ENCODE measurements at regions not wholly inside any gene's neighbourhood (a gene's known extent, or its start where the extent isn't known, plus 50 kb on each side); places are given as distances from the start of the nearest gene placed in this dataset.

DNA sequence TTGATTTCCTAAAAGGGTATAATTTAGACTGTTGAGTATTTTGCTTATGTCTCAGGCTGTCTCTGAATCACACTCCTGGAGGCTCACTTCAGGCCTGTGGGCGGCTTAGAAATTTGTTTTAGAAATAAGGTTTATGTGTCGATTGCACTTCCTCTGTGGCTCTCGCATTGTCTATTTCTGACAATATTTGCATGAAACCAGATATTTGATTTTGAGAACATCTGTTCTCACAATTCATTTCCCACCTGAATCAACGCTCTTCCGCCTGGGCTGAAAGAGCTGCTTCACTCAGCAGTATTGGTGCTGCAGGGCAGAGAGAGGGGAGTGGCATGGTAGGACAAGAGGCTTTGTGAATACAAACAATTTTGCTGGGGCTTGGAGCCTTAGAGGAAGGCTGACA lies 262.0 kb downstream of the ADRA2A start:
- TF ChIP-seq, protein P1, sequence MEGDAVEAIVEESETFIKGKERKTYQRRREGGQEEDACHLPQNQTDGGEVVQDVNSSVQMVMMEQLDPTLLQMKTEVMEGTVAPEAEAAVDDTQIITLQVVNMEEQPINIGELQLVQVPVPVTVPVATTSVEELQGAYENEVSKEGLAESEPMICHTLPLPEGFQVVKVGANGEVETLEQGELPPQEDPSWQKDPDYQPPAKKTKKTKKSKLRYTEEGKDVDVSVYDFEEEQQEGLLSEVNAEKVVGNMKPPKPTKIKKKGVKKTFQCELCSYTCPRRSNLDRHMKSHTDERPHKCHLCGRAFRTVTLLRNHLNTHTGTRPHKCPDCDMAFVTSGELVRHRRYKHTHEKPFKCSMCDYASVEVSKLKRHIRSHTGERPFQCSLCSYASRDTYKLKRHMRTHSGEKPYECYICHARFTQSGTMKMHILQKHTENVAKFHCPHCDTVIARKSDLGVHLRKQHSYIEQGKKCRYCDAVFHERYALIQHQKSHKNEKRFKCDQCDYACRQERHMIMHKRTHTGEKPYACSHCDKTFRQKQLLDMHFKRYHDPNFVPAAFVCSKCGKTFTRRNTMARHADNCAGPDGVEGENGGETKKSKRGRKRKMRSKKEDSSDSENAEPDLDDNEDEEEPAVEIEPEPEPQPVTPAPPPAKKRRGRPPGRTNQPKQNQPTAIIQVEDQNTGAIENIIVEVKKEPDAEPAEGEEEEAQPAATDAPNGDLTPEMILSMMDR (IDR thresholded peaks at IDR 0.05): no peak
- TF ChIP-seq EZH2 (IDR thresholded peaks at IDR 0.05; ENCODE audit: borderline replicate concordance, insufficient read depth, low read depth, low read length, poor library complexity, severe bottlenecking): no peak
